GM23248 (cell line): ENCODE measurements at regions not wholly inside any gene's neighbourhood (a gene's known extent, or its start where the extent isn't known, plus 50 kb on each side); places are given as distances from the start of the nearest gene placed in this dataset.

ENCODE experiments used
- DNase-seq: peaks from one replicate; pipeline ENCODE4 v3.0.0-alpha.2; 2015
- H2AFZ ChIP-seq: fragments of 200-600 bp; sonication (generic); 2 replicates; pipeline ENCODE4 v1.6.1; 2016; ENCODE audit warnings: antibody characterized with exemption
- H3F3A ChIP-seq: fragments of 200-600 bp; sonication (generic); 2 replicates; pipeline ENCODE4 v1.6.1; 2016; ENCODE audit warnings: mild to moderate bottlenecking, antibody characterized with exemption, mixed run types; ENCODE audit not compliant: insufficient read depth
- H3K27ac ChIP-seq: fragments of 200-600 bp; sonication (generic); 2 replicates; pipeline ENCODE4 v1.5.1; 2016; ENCODE audit warnings: mild to moderate bottlenecking
- H3K27me3 ChIP-seq: fragments of 200-600 bp; sonication (generic); replicated peaks from 2 replicates; pipeline ENCODE4 v1.6.1; 2016; ENCODE audit warnings: mild to moderate bottlenecking; ENCODE audit not compliant: insufficient read depth
- H3K36me3 ChIP-seq: fragments of 200-600 bp; sonication (generic); 2 replicates; pipeline ENCODE4 v1.6.1; 2016; ENCODE audit warnings: low read depth, mild to moderate bottlenecking
- H3K4me1 ChIP-seq: fragments of 200-600 bp; sonication (generic); 2 replicates; pipeline ENCODE4 v1.6.1; 2016; ENCODE audit warnings: mild to moderate bottlenecking; ENCODE audit not compliant: insufficient read depth
- H3K4me2 ChIP-seq: fragments of 200-600 bp; sonication (generic); one replicate; pipeline ENCODE4 v1.6.1; 2016; ENCODE audit warnings: mild to moderate bottlenecking; ENCODE audit not compliant: unreplicated experiment
- H3K4me3 ChIP-seq: fragments of 200-600 bp; sonication (generic); 2 replicates; pipeline ENCODE4 v1.5.1; 2016; ENCODE audit warnings: mild to moderate bottlenecking
- H3K79me2 ChIP-seq: fragments of 200-600 bp; sonication (generic); 2 replicates; pipeline ENCODE4 v1.6.1; 2016; ENCODE audit warnings: mild to moderate bottlenecking; ENCODE audit not compliant: insufficient read depth
- H3K9ac ChIP-seq: fragments of 200-600 bp; sonication (generic); 2 replicates; pipeline ENCODE4 v1.6.1; 2016; ENCODE audit warnings: mild to moderate bottlenecking
- H3K9me2 ChIP-seq: fragments of 200-600 bp; sonication (generic); 2 replicates; pipeline ENCODE4 v1.6.1; 2016; ENCODE audit warnings: mixed run types, mild to moderate bottlenecking, moderate library complexity; ENCODE audit not compliant: insufficient read depth
- H3K9me3 ChIP-seq: fragments of 200-600 bp; sonication (generic); one replicate; pipeline ENCODE4 v1.6.1; 2017; ENCODE audit warnings: low read depth
- H4K20me1 ChIP-seq: fragments of 200-600 bp; sonication (generic); 2 replicates; pipeline ENCODE4 v1.6.0; 2016; ENCODE audit not compliant: insufficient read depth
- EZH2 ChIP-seq: fragments of 200-600 bp; sonication (generic); IDR thresholded peaks from 2 replicates; pipeline ENCODE4 v1.6.1; 2018; ENCODE audit warnings: antibody characterized with exemption, mild to moderate bottlenecking; ENCODE audit not compliant: insufficient read depth, poor library complexity, severe bottlenecking
- EZH2phosphoT487 ChIP-seq: fragments of 200-600 bp; sonication (generic); IDR thresholded peaks from 2 replicates; pipeline ENCODE4 v1.6.1; 2018; ENCODE audit warnings: antibody characterized with exemption, moderate library complexity, mild to moderate bottlenecking, low read depth; ENCODE audit not compliant: insufficient read depth
- WGBS, 2 experiments: methylation state at CpG; one replicate each; pipeline ENCODE4 v1.1.6; 2015 to 2017; ENCODE audit warnings: low lambda C conversion rate in 2 of 2, low coverage in 1 of 2; ENCODE audit errors: missing lambda C conversion rate in 2 of 2; 5-methylcytosine and 5-hydroxymethylcytosine counted together
- in situ Hi-C: fragments of 300-500 bp; cut with MboI; formaldehyde crosslinking; loops from 2 replicates; pipeline ENCODE4 v1.15.0; 2020

DNA sequence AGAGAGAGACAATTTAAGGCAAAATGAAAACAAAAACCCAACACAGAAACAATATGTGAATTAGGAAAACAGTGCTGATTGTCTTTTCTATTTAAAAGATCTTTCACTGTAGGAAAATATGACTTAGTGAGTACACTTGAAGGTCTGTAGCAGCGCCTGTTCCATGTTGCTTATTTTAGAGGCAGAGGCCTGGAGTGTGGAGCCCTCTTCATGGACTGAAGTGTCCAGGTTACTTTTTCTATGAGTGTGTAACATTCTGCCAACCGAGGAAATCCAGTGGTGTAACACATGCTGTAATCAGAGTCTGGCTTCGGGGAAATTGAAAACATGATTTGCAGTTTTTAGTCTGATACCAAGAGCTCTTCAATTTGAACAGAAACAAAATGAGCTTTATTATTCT, 64.0 kb upstream of the GPRIN3 start:
- Histone ChIP-seq H3K27me3 (peaks cover 3% of the 10 kb centered on the region), H3K9me3 (no peaks in the 10 kb centered on the region), H4K20me1 (no peaks in the 10 kb centered on the region), H3K4me1 (no peaks in the 10 kb centered on the region), H3K9me2 (no peaks in the 10 kb centered on the region), H3K36me3 (no peaks in the 10 kb centered on the region), H3K9ac (no peak overlapping the region), H2AFZ (no peak overlapping the region), H3K4me3 (no peak overlapping the region), H3K4me2 (no peak overlapping the region), H3K79me2 (no peaks in the 10 kb centered on the region), H3K27ac (no peak overlapping the region), H3F3A (no peaks in the 10 kb centered on the region)
- TF ChIP-seq EZH2 (no peak), EZH2phosphoT487 (no peak)
- WGBS, 2 experiments, result 18 to 22% methylated on average over 3 of the region's 3 CpGs
- DNase-seq, result no peak
- in situ Hi-C loops, result no loop called here

- in situ Hi-C loops, result no loop called here
- no peaks in the 10 kb centered on the region for H3K4me1 ChIP-seq
- H3F3A ChIP-seq, result no peaks in the 10 kb centered on the region
- no peaks in the 10 kb centered on the region for H3K79me2 ChIP-seq
- WGBS, 2 experiments, result 9 to 18% methylated on average over 2 of the region's 2 CpGs
- H4K20me1 ChIP-seq, result no peaks in the 10 kb centered on the region
- no peak overlapping the region for H3K4me3 ChIP-seq
- H3K9me3 ChIP-seq, result no peaks in the 10 kb centered on the region
- H3K27me3 ChIP-seq, result peaks cover under 1% of the 10 kb centered on the region
- no peak overlapping the region for H3K27ac ChIP-seq
- H2AFZ ChIP-seq, result no peak overlapping the region
- H3K36me3 ChIP-seq, result no peaks in the 10 kb centered on the region
- DNase-seq, result no peak
- TF ChIP-seq EZH2phosphoT487 (no peak), EZH2 (no peak)
- H3K4me2 ChIP-seq, result no peak overlapping the region
- H3K9ac ChIP-seq, result no peak overlapping the region
- H3K9me2 ChIP-seq, result no peaks in the 10 kb centered on the region
Observed at GRCh38 chr4:89369581-89369980, 62.0 kb upstream of the GPRIN3 start.

GRCh38 chr4:89368861-89369260, 61.3 kb upstream of the GPRIN3 start:
- WGBS, 2 experiments, result 72 to 80% methylated on average over 2 of the region's 2 CpGs
- Histone ChIP-seq H3K4me1 (no peaks in the 10 kb centered on the region), H3K9me2 (no peaks in the 10 kb centered on the region), H3K9ac (no peak overlapping the region), H3K27ac (no peak overlapping the region), H3K27me3 (no peaks in the 10 kb centered on the region; the same call in 1 of the 2 replicates), H3K79me2 (no peaks in the 10 kb centered on the region), H3K36me3 (no peaks in the 10 kb centered on the region), H3K4me2 (no peak overlapping the region), H3K9me3 (no peaks in the 10 kb centered on the region), H2AFZ (no peak overlapping the region), H3K4me3 (no peak overlapping the region), H4K20me1 (no peaks in the 10 kb centered on the region), H3F3A (no peaks in the 10 kb centered on the region)
- no peak for TF ChIP-seq EZH2
- TF ChIP-seq EZH2phosphoT487, result no peak
- in situ Hi-C loops, result no loop called here
- no peak for DNase-seq

- Histone ChIP-seq H2AFZ (no peak overlapping the region), H3K4me3 (no peak overlapping the region), H3F3A (no peaks in the 10 kb centered on the region), H3K27me3 (no peaks in the 10 kb centered on the region), H3K9ac (no peak overlapping the region), H3K36me3 (no peaks in the 10 kb centered on the region), H3K79me2 (no peaks in the 10 kb centered on the region), H3K9me2 (no peaks in the 10 kb centered on the region), H3K27ac (no peak overlapping the region), H3K9me3 (no peaks in the 10 kb centered on the region), H3K4me2 (no peak overlapping the region), H3K4me1 (no peaks in the 10 kb centered on the region), H4K20me1 (no peaks in the 10 kb centered on the region)
- in situ Hi-C loops, result no loop called here
- TF ChIP-seq EZH2phosphoT487, result no peak
- TF ChIP-seq EZH2, result no peak
- no peak for DNase-seq
- 42 to 44% methylated on average over 2 of the region's 2 CpGs for WGBS, 2 experiments
Observed at GRCh38 chr4:89365776-89366175, 58.2 kb upstream of the GPRIN3 start.

DNA sequence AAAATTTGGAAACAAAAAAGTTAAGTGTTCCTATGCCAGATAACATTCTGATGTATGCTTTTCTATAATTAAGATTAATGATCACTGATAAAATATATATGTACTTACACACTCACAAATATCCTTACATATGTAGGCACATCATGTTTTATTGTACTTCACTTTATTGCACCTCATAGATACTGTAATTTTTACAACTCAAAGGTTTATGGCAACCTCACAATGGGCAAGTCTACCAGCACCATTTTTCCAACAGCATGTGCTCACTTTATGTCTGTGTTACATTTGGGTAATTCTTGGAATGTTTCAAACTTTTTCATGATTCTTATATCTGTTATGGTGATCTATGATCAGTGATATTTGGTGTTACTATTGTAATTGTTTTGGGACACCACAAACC, 57.8 kb upstream of the GPRIN3 start:
- no peak overlapping the region for H3K4me3 ChIP-seq
- H3K36me3 ChIP-seq, result no peaks in the 10 kb centered on the region
- H3K9me3 ChIP-seq, result no peaks in the 10 kb centered on the region
- no peaks in the 10 kb centered on the region for H3F3A ChIP-seq
- no peak for DNase-seq
- no peak overlapping the region for H3K9ac ChIP-seq
- no peaks in the 10 kb centered on the region for H3K4me1 ChIP-seq
- no peaks in the 10 kb centered on the region for H4K20me1 ChIP-seq
- no peak for TF ChIP-seq EZH2phosphoT487
- no peak for TF ChIP-seq EZH2
- H3K9me2 ChIP-seq, result no peaks in the 10 kb centered on the region
- in situ Hi-C loops, result no loop called here
- H2AFZ ChIP-seq, result no peak overlapping the region
- H3K27ac ChIP-seq, result no peak overlapping the region
- H3K27me3 ChIP-seq, result peaks cover under 1% of the 10 kb centered on the region; the same call in 1 of the 2 replicates
- H3K79me2 ChIP-seq, result no peaks in the 10 kb centered on the region
- no peak overlapping the region for H3K4me2 ChIP-seq
